H1 (cell line): ENCODE measurements at regions not wholly inside any gene's neighbourhood (a gene's known extent, or its start where the extent isn't known, plus 50 kb on each side); places are given as distances from the start of the nearest gene placed in this dataset.

Source experiments
- CTCF ChIA-PET: fragments of 300-600 bp; sonication (Branson Sonifier 250); formaldehyde crosslinking; loops from one replicate; lab custom pipeline; 2021; ENCODE audit not compliant: partially characterized antibody; lab: Charles Lee
- POLR2A ChIA-PET: fragments of 300-600 bp; sonication (Branson Sonifier 250); formaldehyde crosslinking; loops from one replicate; lab custom pipeline; 2021; ENCODE audit warnings: inconsistent platforms; ENCODE audit not compliant: partially characterized antibody; lab: Charles Lee
- DNase-seq, 2 experiments: peaks; one replicate each; pipeline versions ENCODE4 v3.0.0 to v3.0.0-alpha.2; 2010 to 2022; ENCODE audit warnings: low spot score in 2 of 2, low read depth in 1 of 2, mixed read lengths in 1 of 2
- FAIRE-seq: peaks from 2 replicates; lab custom pipeline; 2011; peaks lifted over from hg19 to GRCh38; lab: Jason Lieb, UNC
- H2AFZ ChIP-seq: 2 replicates; pipeline ENCODE4 v1.8.1; 2012; ENCODE audit warnings: low read length, inconsistent platforms
- H2AK5ac ChIP-seq: 2 replicates; pipeline ENCODE4 v1.6.1; 2013; ENCODE audit warnings: low read depth, low read length
- H2BK120ac ChIP-seq: replicated peaks from 2 replicates; pipeline ENCODE3; 2013; ENCODE audit warnings: low read depth, low read length, inconsistent platforms
- H2BK12ac ChIP-seq: 2 replicates; pipeline ENCODE4 v1.6.1; 2013; ENCODE audit warnings: low read depth, low read length
- H2BK15ac ChIP-seq: 2 replicates; pipeline ENCODE4 v1.6.1; 2013; ENCODE audit warnings: low read length
- H2BK20ac ChIP-seq: 2 replicates; pipeline ENCODE4 v1.6.1; 2013; ENCODE audit warnings: low read length
- H2BK5ac ChIP-seq: 2 replicates; pipeline ENCODE4 v1.6.1; 2013; ENCODE audit warnings: low read depth, low read length
- H3K14ac ChIP-seq: 2 replicates; pipeline ENCODE4 v1.6.1; 2013; ENCODE audit warnings: inconsistent platforms; ENCODE audit not compliant: insufficient read length
- H3K18ac ChIP-seq: 2 replicates; pipeline ENCODE4 v1.6.1; 2013; ENCODE audit warnings: low read length; ENCODE audit errors: extremely low read depth
- H3K23ac ChIP-seq: 2 replicates; pipeline ENCODE4 v1.6.1; 2013; ENCODE audit warnings: inconsistent platforms; ENCODE audit not compliant: insufficient read length
- H3K23me2 ChIP-seq: 2 replicates; pipeline ENCODE4 v1.6.1; 2013; ENCODE audit warnings: low read depth, low read length
- H3K27ac ChIP-seq: 2 replicates; pipeline ENCODE4 v1.6.1; 2011; ENCODE audit warnings: low read depth, low read length, inconsistent platforms
- H3K27me3 ChIP-seq, 4 experiments: replicated peaks in 1 of 4; 1 replicate in 1 of 4; 2 replicates in 3 of 4; pipeline versions ENCODE4 v1.6.1 to v1.8.1; 2011 to 2013; ENCODE audit warnings: low read length in 3 of 4, mild to moderate bottlenecking in 3 of 4, inconsistent platforms in 2 of 4, mixed read lengths in 2 of 4, moderate library complexity in 1 of 4; ENCODE audit not compliant: control insufficient read depth in 3 of 4, insufficient read depth in 3 of 4; ENCODE audit errors: extremely low read depth in 1 of 4
- H3K36me3 ChIP-seq, 4 experiments: 2 replicates each; pipeline versions ENCODE4 v1.6.1 to v1.8.1; 2011 to 2013; ENCODE audit warnings: mild to moderate bottlenecking in 4 of 4, low read length in 3 of 4, moderate library complexity in 2 of 4, control low read depth in 1 of 4, inconsistent platforms in 1 of 4; ENCODE audit not compliant: insufficient read depth in 4 of 4, control insufficient read depth in 2 of 4
- H3K4ac ChIP-seq: replicated peaks from 2 replicates; pipeline ENCODE3; 2013; ENCODE audit warnings: low read length, low read depth, mixed read lengths, inconsistent platforms; ENCODE audit not compliant: insufficient read length
- H3K4me1 ChIP-seq, 4 experiments: replicated peaks in 1 of 4; 1 replicate in 1 of 4; 2 replicates in 3 of 4; pipeline versions ENCODE4 v1.6.1 to v1.8.1; 2011 to 2013; ENCODE audit warnings: low read length in 3 of 4, inconsistent platforms in 2 of 4, mixed read lengths in 1 of 4; ENCODE audit not compliant: insufficient read depth in 4 of 4, control insufficient read depth in 3 of 4
- H3K4me2 ChIP-seq, 2 experiments: 2 replicates each; pipeline versions ENCODE4 v1.6.1 to v1.8.1; 2011 to 2013; ENCODE audit warnings: low read depth in 2 of 2, low read length in 2 of 2, control low read depth in 1 of 2, inconsistent platforms in 1 of 2, mild to moderate bottlenecking in 1 of 2; ENCODE audit not compliant: insufficient read depth in 1 of 2
- H3K4me3 ChIP-seq, 4 experiments: fragments of 200-600, 300-600 bp in 1 of 4; sonication (generic), shearing (Covaris generic), sonication (Bioruptor Twin) in 1 of 4; 2 replicates each; pipeline versions ENCODE4 v1.5.1 to v1.8.1; 2011 to 2016; ENCODE audit warnings: low read length in 4 of 4, low read depth in 3 of 4, control low read depth in 2 of 4, inconsistent platforms in 2 of 4, mild to moderate bottlenecking in 2 of 4, mixed read lengths in 1 of 4, moderate library complexity in 1 of 4; ENCODE audit not compliant: insufficient read depth in 2 of 4; ENCODE audit errors: extremely low read depth in 1 of 4
- H3K56ac ChIP-seq: replicated peaks from 2 replicates; pipeline ENCODE3; 2013; ENCODE audit warnings: low read depth, mild to moderate bottlenecking, mixed read lengths, low read length, inconsistent platforms; ENCODE audit not compliant: insufficient read length
- H3K79me1 ChIP-seq: 2 replicates; pipeline ENCODE4 v1.6.1; 2013; ENCODE audit warnings: low read depth, low read length, control low read depth
- H3K79me2 ChIP-seq, 2 experiments: 2 replicates each; pipeline versions ENCODE4 v1.6.1 to v1.8.1; 2012 to 2013; ENCODE audit warnings: low read length in 2 of 2, mild to moderate bottlenecking in 2 of 2, inconsistent platforms in 1 of 2; ENCODE audit not compliant: insufficient read depth in 2 of 2, control insufficient read depth in 1 of 2
- H3K9ac ChIP-seq, 4 experiments: replicated peaks in 1 of 4; 1 replicate in 1 of 4; 2 replicates in 3 of 4; pipeline versions ENCODE4 v1.6.1 to v1.8.1; 2011 to 2013; ENCODE audit warnings: low read depth in 3 of 4, low read length in 3 of 4, control low read depth in 2 of 4, mild to moderate bottlenecking in 2 of 4, moderate library complexity in 2 of 4, inconsistent platforms in 1 of 4; ENCODE audit errors: extremely low read depth in 1 of 4
- H3K9me3 ChIP-seq, 2 experiments: 2 replicates each; pipeline versions ENCODE4 v1.6.1 to v1.8.1; 2012 to 2013; ENCODE audit warnings: mild to moderate bottlenecking in 2 of 2, moderate library complexity in 2 of 2, control low read depth in 1 of 2, inconsistent platforms in 1 of 2, low read depth in 1 of 2, low read length in 1 of 2, mixed read lengths in 1 of 2; ENCODE audit not compliant: insufficient read depth in 2 of 2
- H4K20me1 ChIP-seq, 2 experiments: replicated peaks in 1 of 2; 2 replicates each; pipeline versions ENCODE3 to v1.8.1; 2011 to 2013; ENCODE audit warnings: inconsistent platforms in 2 of 2, low read length in 2 of 2, mild to moderate bottlenecking in 1 of 2; ENCODE audit not compliant: insufficient read depth in 2 of 2, control insufficient read depth in 1 of 2
- H4K5ac ChIP-seq: 2 replicates; pipeline ENCODE4 v1.6.1; 2013; ENCODE audit warnings: low read length, low read depth, mixed read lengths, inconsistent platforms; ENCODE audit not compliant: insufficient read length
- H4K8ac ChIP-seq: 2 replicates; pipeline ENCODE4 v1.8.0; 2013; ENCODE audit warnings: mild to moderate bottlenecking, moderate library complexity, low read length, inconsistent platforms; ENCODE audit not compliant: insufficient read depth; ENCODE audit errors: extremely low read depth
- H4K91ac ChIP-seq: replicated peaks from 2 replicates; pipeline ENCODE3; 2013; ENCODE audit warnings: low read length, mixed read lengths, inconsistent platforms; ENCODE audit not compliant: insufficient read length
- CEBPB ChIP-seq: IDR thresholded peaks from 2 replicates; pipeline ENCODE4 v1.6.1; 2012; ENCODE audit warnings: low read depth, low read length
- CHD1 ChIP-seq: IDR thresholded peaks from 2 replicates; pipeline ENCODE4 v1.6.1; 2012; ENCODE audit warnings: low read depth, low read length, improper control_type of control experiment
- GABPA ChIP-seq: IDR thresholded peaks from 2 replicates; pipeline ENCODE4 v1.6.1; 2011; ENCODE audit warnings: mild to moderate bottlenecking, low read length, moderate library complexity, borderline replicate concordance; ENCODE audit not compliant: insufficient read depth
- GTF2F1 ChIP-seq: IDR thresholded peaks from 2 replicates; pipeline ENCODE4 v1.6.1; 2012; ENCODE audit warnings: low read depth, low read length, improper control_type of control experiment, borderline replicate concordance
- HDAC6 ChIP-seq: IDR thresholded peaks from one replicate; pipeline ENCODE4 v1.7.1; 2012; ENCODE audit warnings: low read depth, mild to moderate bottlenecking, inconsistent platforms, low read length, moderate library complexity
- JUND ChIP-seq: IDR thresholded peaks from 2 replicates; pipeline ENCODE4 v1.6.1; 2011; ENCODE audit warnings: mild to moderate bottlenecking, improper control_type of control experiment, low read length
- KDM1A ChIP-seq: fragments of 200-600, 300-600 bp; sonication (generic); IDR thresholded peaks from 2 replicates; pipeline ENCODE4 v1.7.1; 2016; ENCODE audit warnings: mild to moderate bottlenecking, low read length, borderline replicate concordance
- MAFK ChIP-seq: IDR thresholded peaks from 2 replicates; pipeline ENCODE4 v1.6.1; 2012; ENCODE audit warnings: low read depth, mild to moderate bottlenecking, improper control_type of control experiment, low read length
- POLR2AphosphoS5 ChIP-seq: IDR thresholded peaks from 2 replicates; pipeline ENCODE4 v1.6.1; 2011; ENCODE audit warnings: low read depth, low read length
- RBBP5 ChIP-seq: IDR thresholded peaks from 2 replicates; pipeline ENCODE4 v1.7.1; 2012; ENCODE audit warnings: low read depth, mild to moderate bottlenecking, inconsistent platforms, low read length, moderate library complexity, borderline replicate concordance
- WGBS, 2 experiments: shearing (Covaris generic) in 1 of 2; methylation state at CpG; one replicate each; pipeline versions ENCODE4 v1.1.6 to v1.1.7; 2013 to 2015; ENCODE audit warnings: low lambda C conversion rate in 2 of 2, mixed read lengths in 2 of 2, inconsistent platforms in 1 of 2, low coverage in 1 of 2, missing lambda C conversion rate in 1 of 2; ENCODE audit not compliant: insufficient replicate concordance in 2 of 2, insufficient coverage in 1 of 2, insufficient read length in 1 of 2; ENCODE audit errors: extremely low coverage in 1 of 2, missing lambda C conversion rate in 1 of 2; 5-methylcytosine and 5-hydroxymethylcytosine counted together

GRCh38 chr13:99046851-99047250, 69.0 kb upstream of the DOCK9 start:
- Histone ChIP-seq H3K36me3 (no peaks in the 10 kb centered on the region), H2BK5ac (no peak overlapping the region), H2BK15ac (no peak overlapping the region), H4K8ac (no peak overlapping the region), H3K9me3 (no peaks in the 10 kb centered on the region), H3K23ac (no peak overlapping the region), H3K4me1 (peaks cover 0 to 4% (median 2%) of the 10 kb centered on the region in 4 experiments; a peak in 2 of 7 replicates), H3K79me2 (no peaks in the 10 kb centered on the region), H3K14ac (no peak overlapping the region), H2AK5ac (no peak overlapping the region), H2BK20ac (no peak overlapping the region), H3K56ac (no peak overlapping the region), H3K18ac (no peak overlapping the region), H2AFZ (no peak overlapping the region), H2BK12ac (no peak overlapping the region), H3K4ac (no peak overlapping the region), H4K91ac (no peak overlapping the region), H3K27ac (no peak overlapping the region), H4K20me1 (no peaks in the 10 kb centered on the region), H3K23me2 (no peaks in the 10 kb centered on the region), H3K9ac (no peak overlapping the region), H2BK120ac (no peak overlapping the region), H4K5ac (no peak overlapping the region), H3K4me3 (no peak overlapping the region), H3K27me3 (no peaks in the 10 kb centered on the region), H3K79me1 (peaks cover 2% of the 10 kb centered on the region; the same call in 1 of the 2 replicates), H3K4me2 (no peak overlapping the region)
- no peak for TF ChIP-seq CHD1
- TF ChIP-seq GTF2F1 = no peak
- TF ChIP-seq JUND = no peak
- no peak for TF ChIP-seq GABPA
- TF ChIP-seq MAFK = no peak
- TF ChIP-seq RBBP5 = no peak
- TF ChIP-seq POLR2AphosphoS5 = no peak
- no peak for TF ChIP-seq KDM1A
- no peak for TF ChIP-seq HDAC6
- no peak for TF ChIP-seq CEBPB
- ChIA-PET POLR2A (interaction anchor here (0.6 kb wide), 1 partner anchor 22 kb away, joined by 3 read pairs; no protein-coding TSS in a partner anchor), CTCF (interaction anchor here (0.8 to 1.3 kb wide), 4 partner anchors 10 to 14 kb away, joined by 3 to 5 read pairs (median 3); no protein-coding TSS in a partner anchor)
- 66% methylated on average over 4 of the region's 4 CpGs; no CpG with 5 or more reads in 1 of the 2 experiments for WGBS, 2 experiments
- DNase-seq (no peak), FAIRE-seq (no peak)
